ENCODE measurements at regions not wholly inside any gene's neighbourhood (a gene's known extent, or its start where the extent isn't known, plus 50 kb on each side); places are given as distances from the start of the nearest gene placed in this dataset.

GRCh38 chr4:141290771-141291170 lies 70.1 kb downstream of the ZNF330 start:
- intact Hi-C loops (cut with micrococcal nuclease; ENCODE audit: unreplicated experiment): no loop called here
- Histone ChIP-seq H4K20me1 (ENCODE audit: insufficient read depth, low read length) (no peaks in the 10 kb centered on the region), H3K9me3 (ENCODE audit: low read length) (no peaks in the 10 kb centered on the region; the same call in 1 of the 2 replicates), H3K9ac (ENCODE audit: insufficient read depth, low read depth, low read length) (no peak overlapping the region), H3K27ac (ENCODE audit: extremely low read length, insufficient read depth, low read length) (no peak overlapping the region), H3K27me3 (ENCODE audit: control insufficient read depth in 1 of 2, insufficient read depth in 2 of 2, low read length in 2 of 2) (no peaks in the 10 kb centered on the region), H3K79me2 (ENCODE audit: insufficient read depth, low read length) (no peaks in the 10 kb centered on the region), H3K4me3 (replicated peaks in 1 of 3; ENCODE audit: insufficient read depth in 1 of 3, low read depth in 2 of 3, low read length in 3 of 3) (no peak overlapping the region), H3K4me2 (ENCODE audit: low read depth, low read length) (no peak overlapping the region), H3K4me1 (ENCODE audit: insufficient read depth, low read length) (no peaks in the 10 kb centered on the region), H2AFZ (ENCODE audit: low read length) (no peak overlapping the region), H3K36me3 (replicated peaks in 1 of 2; ENCODE audit: control insufficient read depth in 1 of 2, insufficient read depth in 2 of 2, low read length in 2 of 2) (no peaks in the 10 kb centered on the region)
- in situ Hi-C loops (cut with HindIII; ENCODE audit: extremely low pct_ligation_motif_present, low pct_unique_long_range_greater_than_20kb): no loop called here
- POLR2A ChIA-PET: no interaction called here
- ATAC-seq (no peak), DNase-seq (ENCODE audit: low spot score) (no peak), FAIRE-seq (no peak)
- 0 out of 2 replicates have a peak, but pooled peaks have one; percentile 35 for TF ChIP-seq ZNF160 (CRISPR knock-in tag; IDR thresholded peaks at IDR 0.05)
- TF ChIP-seq ZNF292 (CRISPR knock-in tag; IDR thresholded peaks at IDR 0.05; ENCODE audit: borderline replicate concordance, low read depth): no peak
- BruUV-seq (replicated peaks): no TSS peak
- CTCF ChIA-PET (ENCODE audit: low intra/inter-chr PET ratio, low total read pairs): no interaction called here

- no peak overlapping the region for H3K4me3 ChIP-seq (replicated peaks in 1 of 3; ENCODE audit: insufficient read depth in 1 of 3, low read depth in 2 of 3, low read length in 3 of 3)
- no peaks in the 10 kb centered on the region for H3K36me3 ChIP-seq (replicated peaks in 1 of 2; ENCODE audit: control insufficient read depth in 1 of 2, insufficient read depth in 2 of 2, low read length in 2 of 2)
- H3K27ac ChIP-seq (ENCODE audit: extremely low read length, insufficient read depth, low read length): no peak overlapping the region
- ChIA-PET POLR2A (no interaction called here), CTCF (ENCODE audit: low intra/inter-chr PET ratio, low total read pairs) (no interaction called here)
- no TSS peak for BruUV-seq (replicated peaks)
- H3K9ac ChIP-seq (ENCODE audit: insufficient read depth, low read depth, low read length): no peak overlapping the region
- no peaks in the 10 kb centered on the region; the same call in 1 of the 2 replicates for H3K9me3 ChIP-seq (ENCODE audit: low read length)
- H4K20me1 ChIP-seq (ENCODE audit: insufficient read depth, low read length): no peaks in the 10 kb centered on the region
- 0% methylated on average over 2 of the region's 2 CpGs for WGBS (ENCODE audit: low lambda C conversion rate)
- no peaks in the 10 kb centered on the region for H3K4me1 ChIP-seq (ENCODE audit: insufficient read depth, low read length)
- no peak for DNase-seq (ENCODE audit: low spot score)
- no peaks in the 10 kb centered on the region for H3K27me3 ChIP-seq (ENCODE audit: control insufficient read depth in 1 of 2, insufficient read depth in 2 of 2, low read length in 2 of 2)
- intact Hi-C loops (cut with micrococcal nuclease; ENCODE audit: unreplicated experiment) (no loop called here), in situ Hi-C loops (cut with HindIII; ENCODE audit: extremely low pct_ligation_motif_present, low pct_unique_long_range_greater_than_20kb) (no loop called here)
- H3K4me2 ChIP-seq (ENCODE audit: low read depth, low read length): no peak overlapping the region
- H2AFZ ChIP-seq (ENCODE audit: low read length): no peak overlapping the region
- no peaks in the 10 kb centered on the region for H3K79me2 ChIP-seq (ENCODE audit: insufficient read depth, low read length)
- TF ChIP-seq ZNF510 (CRISPR knock-in tag; IDR thresholded peaks at IDR 0.05; ENCODE audit: low read depth) (no peak), ZNF598 (CRISPR knock-in tag; IDR thresholded peaks at IDR 0.05; ENCODE audit: borderline replicate concordance) (no peak), RARA (CRISPR knock-in tag; IDR thresholded peaks at IDR 0.05) (no peak), AGO2 (optimal IDR thresholded peaks at IDR 0.05; ENCODE audit: low read depth, low read length) (no peak), ZNF530 (CRISPR knock-in tag; IDR thresholded peaks at IDR 0.05; ENCODE audit: low read depth) (no peak), DR1 (CRISPR knock-in tag; IDR thresholded peaks at IDR 0.05) (no peak), THAP11 (CRISPR knock-in tag; IDR thresholded peaks at IDR 0.05) (no peak), MEIS2 (CRISPR knock-in tag; IDR thresholded peaks at IDR 0.05) (no peak), TBP (CRISPR knock-in tag; IDR thresholded peaks at IDR 0.05) (no peak), IKZF1 (IDR thresholded peaks at IDR 0.05) (no peak), ZNF773 (CRISPR knock-in tag; IDR thresholded peaks at IDR 0.05; ENCODE audit: borderline replicate concordance) (no peak), ZFP36L1 (CRISPR knock-in tag; IDR thresholded peaks at IDR 0.05) (no peak), FOXM1 (CRISPR knock-in tag; IDR thresholded peaks at IDR 0.05) (no peak), ZBTB26 (CRISPR knock-in tag; IDR thresholded peaks at IDR 0.05; ENCODE audit: borderline replicate concordance) (no peak), ZFP36L2 (CRISPR knock-in tag; IDR thresholded peaks at IDR 0.05) (no peak)
- ATAC-seq: no peak
- FAIRE-seq: no peak
Observed at GRCh38 chr4:141294306-141294705, 73.6 kb downstream of the ZNF330 start.
